PC-3 (cell line): ENCODE measurements at regions not wholly inside any gene's neighbourhood (a gene's known extent, or its start where the extent isn't known, plus 50 kb on each side); places are given as distances from the start of the nearest gene placed in this dataset.

Experiments
- CTCF ChIP-seq: fragments of 300-600 bp; sonication (generic); conservative IDR thresholded peaks from 2 replicates; pipeline ENCODE4 v1.5.1; 2017; ENCODE audit warnings: antibody characterized with exemption, low read depth, mild to moderate bottlenecking, low read length
- EZH2phosphoT487 ChIP-seq: fragments of 300-600 bp; sonication (generic); IDR thresholded peaks from 2 replicates; pipeline ENCODE4 v1.6.1; 2018; ENCODE audit warnings: mild to moderate bottlenecking, antibody characterized with exemption, low read length, borderline replicate concordance

- TF ChIP-seq CTCF: no peak
- no peak for TF ChIP-seq EZH2phosphoT487
Observed at GRCh38 chr3:148646126-148646665, 51.5 kb upstream of the AGTR1 start.
